ENCODE measurements at regions not wholly inside any gene's neighbourhood (a gene's known extent, or its start where the extent isn't known, plus 50 kb on each side); places are given as distances from the start of the nearest gene placed in this dataset.

DNA sequence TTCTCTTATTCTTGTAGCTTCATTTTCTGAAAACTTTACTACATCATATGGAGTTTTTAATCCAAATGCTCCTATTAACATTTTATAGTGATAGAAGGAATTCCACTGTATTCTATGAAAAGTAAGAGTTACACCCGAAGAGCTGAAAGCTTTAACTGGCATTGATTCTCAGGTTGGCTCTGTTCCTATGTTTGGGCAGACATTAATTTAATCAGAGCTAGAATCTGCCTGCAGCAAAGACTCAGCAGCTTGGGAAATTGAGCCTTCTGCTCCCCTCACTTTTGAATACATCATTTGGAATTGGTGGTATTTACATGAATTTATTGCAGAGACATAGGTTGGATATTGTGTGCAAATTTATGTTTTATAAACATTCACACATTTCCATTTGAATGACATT is 1494.7 kb downstream of the CDH8 start:
- no peaks in the 10 kb centered on the region for H3K4me1 ChIP-seq (ENCODE audit: insufficient read depth, low read length)
- H3K36me3 ChIP-seq (ENCODE audit: insufficient read depth, low read length) = no peaks in the 10 kb centered on the region
- H4K20me1 ChIP-seq (ENCODE audit: insufficient read depth, low read length) = no peaks in the 10 kb centered on the region
- H3K27ac ChIP-seq (ENCODE audit: low read depth, low read length) = no peak overlapping the region
- H3K4me2 ChIP-seq (ENCODE audit: insufficient read depth, low read length) = no peak overlapping the region
- no peak overlapping the region for H2AFZ ChIP-seq (ENCODE audit: low read length)
- DNase-seq (ENCODE audit: insufficient read length, low spot score, missing footprints) = no peak
- no peak overlapping the region for H3K4me3 ChIP-seq (ENCODE audit: insufficient read depth, low read length)
- TF ChIP-seq, protein P1, sequence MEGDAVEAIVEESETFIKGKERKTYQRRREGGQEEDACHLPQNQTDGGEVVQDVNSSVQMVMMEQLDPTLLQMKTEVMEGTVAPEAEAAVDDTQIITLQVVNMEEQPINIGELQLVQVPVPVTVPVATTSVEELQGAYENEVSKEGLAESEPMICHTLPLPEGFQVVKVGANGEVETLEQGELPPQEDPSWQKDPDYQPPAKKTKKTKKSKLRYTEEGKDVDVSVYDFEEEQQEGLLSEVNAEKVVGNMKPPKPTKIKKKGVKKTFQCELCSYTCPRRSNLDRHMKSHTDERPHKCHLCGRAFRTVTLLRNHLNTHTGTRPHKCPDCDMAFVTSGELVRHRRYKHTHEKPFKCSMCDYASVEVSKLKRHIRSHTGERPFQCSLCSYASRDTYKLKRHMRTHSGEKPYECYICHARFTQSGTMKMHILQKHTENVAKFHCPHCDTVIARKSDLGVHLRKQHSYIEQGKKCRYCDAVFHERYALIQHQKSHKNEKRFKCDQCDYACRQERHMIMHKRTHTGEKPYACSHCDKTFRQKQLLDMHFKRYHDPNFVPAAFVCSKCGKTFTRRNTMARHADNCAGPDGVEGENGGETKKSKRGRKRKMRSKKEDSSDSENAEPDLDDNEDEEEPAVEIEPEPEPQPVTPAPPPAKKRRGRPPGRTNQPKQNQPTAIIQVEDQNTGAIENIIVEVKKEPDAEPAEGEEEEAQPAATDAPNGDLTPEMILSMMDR (IDR thresholded peaks at IDR 0.05; ENCODE audit: extremely low read depth, low read depth, low read length) = no peak
- H3K79me2 ChIP-seq (ENCODE audit: insufficient read depth, low read length) = no peaks in the 10 kb centered on the region
- H3K27me3 ChIP-seq (ENCODE audit: insufficient read depth, low read length) = no peaks in the 10 kb centered on the region
- H3K9me3 ChIP-seq (ENCODE audit: low read depth, low read length) = no peaks in the 10 kb centered on the region

DNA sequence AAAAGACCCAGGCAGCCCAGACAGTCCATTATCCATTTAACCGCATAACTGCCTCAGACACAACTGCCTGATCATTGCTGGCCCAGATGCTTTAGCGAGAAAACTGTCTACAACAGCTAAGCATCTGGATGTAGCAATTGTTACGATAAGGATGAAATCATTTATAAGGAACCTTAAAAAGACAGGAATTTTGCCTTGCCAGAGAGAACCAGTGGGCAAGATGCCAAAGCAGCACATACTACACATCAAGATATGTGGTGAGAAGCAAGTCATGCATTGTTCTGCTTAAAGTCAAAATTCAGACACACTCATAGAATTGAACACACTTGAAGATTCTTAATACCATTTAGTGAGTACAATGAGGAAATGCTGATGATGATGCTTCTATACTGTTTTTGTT is 1525.3 kb downstream of the CDH8 start:
- Histone ChIP-seq H3K9me3 (ENCODE audit: low read depth, low read length) (no peaks in the 10 kb centered on the region), H3K79me2 (ENCODE audit: insufficient read depth, low read length) (no peaks in the 10 kb centered on the region), H3K36me3 (ENCODE audit: insufficient read depth, low read length) (no peaks in the 10 kb centered on the region), H2AFZ (ENCODE audit: low read length) (no peak overlapping the region), H3K4me1 (ENCODE audit: insufficient read depth, low read length) (no peaks in the 10 kb centered on the region), H3K4me2 (ENCODE audit: insufficient read depth, low read length) (no peak overlapping the region), H3K27ac (ENCODE audit: low read depth, low read length) (no peak overlapping the region), H4K20me1 (ENCODE audit: insufficient read depth, low read length) (no peaks in the 10 kb centered on the region), H3K27me3 (ENCODE audit: insufficient read depth, low read length) (no peaks in the 10 kb centered on the region), H3K4me3 (ENCODE audit: insufficient read depth, low read length) (no peak overlapping the region)
- TF ChIP-seq, protein P1 (IDR thresholded peaks at IDR 0.05; ENCODE audit: extremely low read depth, low read depth, low read length) = no peak
- no peak for DNase-seq (ENCODE audit: insufficient read length, low spot score, missing footprints)

DNA sequence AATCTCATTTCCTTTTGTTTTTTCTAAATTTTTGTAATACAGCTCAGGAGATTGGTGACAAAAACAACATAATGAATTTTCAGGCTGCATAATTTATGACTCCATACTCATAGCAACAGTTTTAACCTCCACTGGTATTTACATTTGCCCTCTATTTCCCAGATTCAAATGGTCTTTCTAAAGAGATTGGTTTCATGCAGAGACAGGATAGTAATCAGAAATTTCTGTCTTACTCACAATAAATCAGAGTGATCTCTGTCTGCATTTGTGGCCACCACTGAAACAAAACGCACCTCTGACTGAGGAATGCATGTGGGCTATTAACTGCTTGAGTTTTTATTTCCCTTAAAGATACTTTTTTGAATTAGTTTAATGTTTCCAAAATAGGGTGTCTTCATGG is 1526.0 kb downstream of the CDH8 start:
- no peaks in the 10 kb centered on the region for H3K27me3 ChIP-seq (ENCODE audit: insufficient read depth, low read length)
- H3K9me3 ChIP-seq (ENCODE audit: low read depth, low read length) = no peaks in the 10 kb centered on the region
- H4K20me1 ChIP-seq (ENCODE audit: insufficient read depth, low read length) = no peaks in the 10 kb centered on the region
- no peaks in the 10 kb centered on the region for H3K36me3 ChIP-seq (ENCODE audit: insufficient read depth, low read length)
- TF ChIP-seq, protein P1 (IDR thresholded peaks at IDR 0.05; ENCODE audit: extremely low read depth, low read depth, low read length) = no peak
- no peak overlapping the region for H3K4me3 ChIP-seq (ENCODE audit: insufficient read depth, low read length)
- H2AFZ ChIP-seq (ENCODE audit: low read length) = no peak overlapping the region
- H3K4me2 ChIP-seq (ENCODE audit: insufficient read depth, low read length) = no peak overlapping the region
- DNase-seq (ENCODE audit: insufficient read length, low spot score, missing footprints) = no peak
- H3K27ac ChIP-seq (ENCODE audit: low read depth, low read length) = no peak overlapping the region
- no peaks in the 10 kb centered on the region for H3K79me2 ChIP-seq (ENCODE audit: insufficient read depth, low read length)
- H3K4me1 ChIP-seq (ENCODE audit: insufficient read depth, low read length) = no peaks in the 10 kb centered on the region

DNA sequence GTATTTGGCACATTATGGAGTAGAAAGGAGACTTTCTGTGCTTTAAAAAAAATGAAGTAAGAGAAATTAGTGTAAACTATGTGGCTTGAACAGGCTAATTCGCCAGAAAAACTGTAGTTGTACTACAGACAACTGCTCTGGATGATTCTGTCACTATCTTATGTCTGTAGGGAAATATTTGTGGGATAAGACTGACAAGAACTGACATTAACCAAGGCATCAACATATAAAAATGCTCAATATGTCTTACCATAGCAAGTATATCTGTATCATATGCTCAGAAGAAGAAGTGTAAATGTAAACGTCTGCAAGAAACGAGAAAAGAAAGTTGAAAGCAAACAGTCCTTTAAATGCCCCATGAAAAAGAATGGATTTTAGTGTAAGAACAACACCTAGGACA is 1545.0 kb downstream of the CDH8 start:
- no peak for DNase-seq (ENCODE audit: insufficient read length, low spot score, missing footprints)
- Histone ChIP-seq H3K36me3 (ENCODE audit: insufficient read depth, low read length) (no peaks in the 10 kb centered on the region), H3K27me3 (ENCODE audit: insufficient read depth, low read length) (no peaks in the 10 kb centered on the region), H2AFZ (ENCODE audit: low read length) (no peak overlapping the region), H3K9me3 (ENCODE audit: low read depth, low read length) (peaks cover 3% of the 10 kb centered on the region), H3K79me2 (ENCODE audit: insufficient read depth, low read length) (no peaks in the 10 kb centered on the region), H3K4me2 (ENCODE audit: insufficient read depth, low read length) (no peak overlapping the region), H3K4me1 (ENCODE audit: insufficient read depth, low read length) (no peaks in the 10 kb centered on the region), H3K27ac (ENCODE audit: low read depth, low read length) (no peak overlapping the region), H3K4me3 (ENCODE audit: insufficient read depth, low read length) (no peak overlapping the region), H4K20me1 (ENCODE audit: insufficient read depth, low read length) (no peaks in the 10 kb centered on the region)
- TF ChIP-seq, protein P1 (IDR thresholded peaks at IDR 0.05; ENCODE audit: extremely low read depth, low read depth, low read length) = no peak
